ENCODE measurements at regions not wholly inside any gene's neighbourhood (a gene's known extent, or its start where the extent isn't known, plus 50 kb on each side); places are given as distances from the start of the nearest gene placed in this dataset.

- no peaks in the 10 kb centered on the region for H3K36me3 Mint-ChIP-seq
- no peaks in the 10 kb centered on the region for H3K27me3 Mint-ChIP-seq (ENCODE audit: low read depth in 2 of 2)
- no peak overlapping the region for H3K27ac Mint-ChIP-seq
- no peak overlapping the region for H3K4me3 Mint-ChIP-seq
- no peaks in the 10 kb centered on the region for H3K36me3 ChIP-seq (ENCODE audit: control insufficient read depth, insufficient read depth, low read length)
- intact Hi-C loops (cut with micrococcal nuclease): loop anchor here (10.0 kb wide), 1 partner anchor 62 kb away; no protein-coding TSS in a partner anchor
- ATAC-seq: no peak
- no peaks in the 10 kb centered on the region for H3K4me1 ChIP-seq (ENCODE audit: control insufficient read depth, insufficient read depth, low read length)
- no peak for TF ChIP-seq CTCF (IDR thresholded peaks at IDR 0.05)
- H3K4me1 Mint-ChIP-seq: no peaks in the 10 kb centered on the region
- WGBS (ENCODE audit: insufficient coverage): 72% methylated on average over 3 of the region's 3 CpGs
- no peaks in the 10 kb centered on the region for H3K27me3 ChIP-seq (ENCODE audit: control insufficient read depth, insufficient read depth, low read length)
- DNase-seq: no peak
- H3K9me3 ChIP-seq (ENCODE audit: control insufficient read depth, insufficient read depth, low read length): no peaks in the 10 kb centered on the region
- no peak overlapping the region for H3K27ac ChIP-seq (ENCODE audit: low read length)
- H3K4me3 ChIP-seq (ENCODE audit: low read length): no peak overlapping the region
- H3K9me3 Mint-ChIP-seq: peaks cover 8 to 14% of the 10 kb centered on the region in 2 donors
These were observed 292.2 kb downstream of the INSC start for GRCh38 chr11:15406851-15407351.

- Histone ChIP-seq H3K9me3 (ENCODE audit: control insufficient read depth, insufficient read depth, low read length) (no peaks in the 10 kb centered on the region), H3K4me3 (ENCODE audit: low read length) (no peak overlapping the region), H3K27ac (ENCODE audit: low read length) (no peak overlapping the region), H3K4me1 (ENCODE audit: control insufficient read depth, insufficient read depth, low read length) (no peaks in the 10 kb centered on the region), H3K27me3 (ENCODE audit: control insufficient read depth, insufficient read depth, low read length) (no peaks in the 10 kb centered on the region), H3K36me3 (ENCODE audit: control insufficient read depth, insufficient read depth, low read length) (no peaks in the 10 kb centered on the region)
- H3K4me3 Mint-ChIP-seq: no peak overlapping the region
- 72% methylated on average over 2 of the region's 2 CpGs for WGBS (ENCODE audit: insufficient coverage)
- H3K27me3 Mint-ChIP-seq (ENCODE audit: low read depth in 2 of 2): peaks cover 0 to 3% of the 10 kb centered on the region in 2 donors
- no peaks in the 10 kb centered on the region for H3K4me1 Mint-ChIP-seq
- no peak overlapping the region for H3K27ac Mint-ChIP-seq
- DNase-seq: no peak
- no peaks in the 10 kb centered on the region for H3K36me3 Mint-ChIP-seq
- intact Hi-C loops (cut with micrococcal nuclease): no loop called here
- no peak for ATAC-seq
- TF ChIP-seq CTCF (IDR thresholded peaks at IDR 0.05): no peak
- H3K9me3 Mint-ChIP-seq: peaks cover 7 to 8% of the 10 kb centered on the region in 2 donors
These were observed 297.3 kb downstream of the INSC start for GRCh38 chr11:15412054-15412453.

- Histone ChIP-seq H3K27ac (ENCODE audit: low read length) (no peak overlapping the region), H3K36me3 (ENCODE audit: control insufficient read depth, insufficient read depth, low read length) (no peaks in the 10 kb centered on the region), H3K9me3 (ENCODE audit: control insufficient read depth, insufficient read depth, low read length) (no peaks in the 10 kb centered on the region), H3K4me3 (ENCODE audit: low read length) (no peak overlapping the region), H3K4me1 (ENCODE audit: control insufficient read depth, insufficient read depth, low read length) (no peaks in the 10 kb centered on the region), H3K27me3 (ENCODE audit: control insufficient read depth, insufficient read depth, low read length) (no peaks in the 10 kb centered on the region)
- Mint-ChIP-seq H3K27ac (no peak overlapping the region), H3K9me3 (peaks cover 7 to 11% of the 10 kb centered on the region in 2 donors), H3K4me3 (no peak overlapping the region), H3K27me3 (ENCODE audit: low read depth in 2 of 2) (peaks cover 0 to under 1% of the 10 kb centered on the region in 2 donors), H3K36me3 (no peaks in the 10 kb centered on the region), H3K4me1 (no peaks in the 10 kb centered on the region)
- 66% methylated on average over 3 of the region's 3 CpGs for WGBS (ENCODE audit: insufficient coverage)
- intact Hi-C loops (cut with micrococcal nuclease): no loop called here
- ATAC-seq (no peak), DNase-seq (no peak)
- no peak for TF ChIP-seq CTCF (IDR thresholded peaks at IDR 0.05)
These were observed 304.2 kb downstream of the INSC start for GRCh38 chr11:15418921-15419320.

GRCh38 chr11:15419696-15420095, 305.0 kb downstream of the INSC start:
- Histone ChIP-seq H3K9me3 (ENCODE audit: control insufficient read depth, insufficient read depth, low read length) (no peaks in the 10 kb centered on the region), H3K36me3 (ENCODE audit: control insufficient read depth, insufficient read depth, low read length) (no peaks in the 10 kb centered on the region), H3K4me3 (ENCODE audit: low read length) (no peak overlapping the region), H3K4me1 (ENCODE audit: control insufficient read depth, insufficient read depth, low read length) (no peaks in the 10 kb centered on the region), H3K27ac (ENCODE audit: low read length) (no peak overlapping the region), H3K27me3 (ENCODE audit: control insufficient read depth, insufficient read depth, low read length) (no peaks in the 10 kb centered on the region)
- intact Hi-C loops (cut with micrococcal nuclease): no loop called here
- no peak for ATAC-seq
- Mint-ChIP-seq H3K4me3 (no peak overlapping the region), H3K4me1 (no peaks in the 10 kb centered on the region), H3K36me3 (no peaks in the 10 kb centered on the region), H3K27me3 (ENCODE audit: low read depth in 2 of 2) (no peaks in the 10 kb centered on the region), H3K27ac (no peak overlapping the region), H3K9me3 (peaks cover 6 to 11% of the 10 kb centered on the region in 2 donors)
- DNase-seq: no peak
- no peak for TF ChIP-seq CTCF (IDR thresholded peaks at IDR 0.05)
- WGBS (ENCODE audit: insufficient coverage): no CpG with 5 or more reads among the region's 1 CpG

Data from natural killer cell (primary cell).